ENCODE measurements at regions not wholly inside any gene's neighbourhood (a gene's known extent, or its start where the extent isn't known, plus 50 kb on each side); places are given as distances from the start of the nearest gene placed in this dataset.
"Not testable (repeated sequence)": the region's sequence is repeated elsewhere in the genome, so short reads cannot be mapped to it uniquely, and the experiment has no call there.

- no peak overlapping the region for H3K4me3 ChIP-seq (ENCODE audit: low read depth, low read length)
Measured at GRCh38 chr15:99454941-99455788, 110.6 kb upstream of the MEF2A start.

GRCh38 chr15:99455789-99456160 lies 110.0 kb upstream of the MEF2A start:
- H3K4me3 ChIP-seq (ENCODE audit: low read depth, low read length): no peak overlapping the region

DNA sequence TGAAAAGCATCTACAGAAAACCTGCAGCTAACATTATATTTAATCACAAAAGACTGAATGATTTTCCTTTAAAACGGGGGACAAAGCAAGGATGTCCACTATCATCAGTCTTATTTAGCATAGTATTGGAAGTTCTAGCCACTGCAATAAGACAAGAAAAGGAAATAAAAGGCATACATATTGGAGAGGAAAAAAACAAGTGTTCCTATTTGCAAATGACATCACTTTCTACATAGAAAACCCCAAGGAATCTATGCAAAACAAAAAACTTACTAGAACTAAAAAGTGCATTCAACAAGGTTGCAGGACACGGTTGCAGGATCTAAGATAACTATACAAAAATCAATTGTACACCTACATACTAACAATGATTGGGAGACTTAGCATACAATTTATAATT lies 101.6 kb upstream of the MEF2A start:
- H3K4me3 ChIP-seq (ENCODE audit: low read depth, low read length): no peak overlapping the region

DNA sequence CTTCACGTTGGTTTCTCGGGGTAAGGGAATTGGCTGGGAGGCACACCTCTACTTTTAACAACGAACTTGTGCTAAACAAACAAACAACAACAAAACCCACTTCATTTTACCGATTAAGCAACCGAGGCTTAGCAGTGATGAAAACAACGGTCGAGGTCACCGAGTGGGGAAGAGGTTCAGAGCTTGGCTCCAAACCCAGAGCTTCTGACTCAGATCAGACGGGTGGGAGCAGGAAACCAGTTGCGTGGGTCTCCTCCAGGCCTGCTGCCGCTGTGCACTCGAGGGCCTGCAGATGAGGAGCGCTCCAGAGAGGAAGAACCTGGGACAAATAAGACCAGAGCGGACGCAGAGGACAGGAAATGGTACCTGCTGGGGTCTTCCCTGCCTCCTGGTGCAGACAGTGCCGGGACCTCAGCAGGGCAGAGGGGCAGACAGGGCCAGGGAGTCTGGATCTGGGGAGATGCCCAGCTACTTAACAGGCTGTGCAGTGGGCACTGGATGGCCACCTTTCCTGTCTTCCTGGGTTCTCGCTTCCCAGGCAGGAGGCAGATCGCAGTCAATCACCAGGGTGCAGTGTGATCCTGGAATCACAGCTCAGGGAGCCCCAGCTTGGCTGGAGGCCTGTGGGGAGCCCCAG lies 99.0 kb upstream of the MEF2A start:
- no peak overlapping the region for H3K4me3 ChIP-seq (ENCODE audit: low read depth, low read length)

- H3K4me3 ChIP-seq (ENCODE audit: low read depth, low read length): no peak overlapping the region
Measured at GRCh38 chr15:99467338-99467720, 98.5 kb upstream of the MEF2A start.

DNA sequence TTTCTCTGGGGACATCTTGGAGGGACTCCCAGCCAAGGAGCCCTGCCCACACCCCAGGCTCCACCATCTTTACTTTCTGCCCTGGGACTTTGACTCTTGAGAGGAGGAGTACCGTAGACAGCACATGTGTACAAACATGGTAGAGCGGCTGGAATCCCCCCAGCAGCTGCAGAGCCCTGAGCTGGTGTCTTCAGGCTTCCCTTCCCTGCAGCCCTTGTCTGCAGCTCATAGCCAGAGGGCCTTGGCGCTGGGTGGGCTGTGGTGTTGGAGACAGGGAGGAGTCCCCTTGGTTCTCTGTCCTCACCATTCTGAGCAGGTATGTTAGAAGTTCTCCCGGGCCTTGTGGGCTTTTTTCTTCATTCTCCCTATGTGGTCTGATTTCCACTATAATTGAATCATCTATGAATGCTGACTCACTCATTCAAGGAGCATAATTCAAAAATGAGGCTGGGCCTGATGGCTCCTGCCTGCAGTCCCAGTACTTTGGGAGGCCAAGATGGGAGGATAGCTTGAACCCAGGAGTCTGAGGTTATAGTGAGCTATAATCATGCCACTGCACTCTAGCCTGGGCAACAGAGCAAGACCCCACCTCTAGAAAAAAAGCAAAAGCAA lies 97.8 kb upstream of the MEF2A start:
- H3K4me3 ChIP-seq (ENCODE audit: low read depth, low read length): no peak overlapping the region

GRCh38 chr15:99470204-99470603 lies 95.6 kb upstream of the MEF2A start:
- not testable (repeated sequence) for H3K4me3 ChIP-seq (ENCODE audit: low read depth, low read length)

DNA sequence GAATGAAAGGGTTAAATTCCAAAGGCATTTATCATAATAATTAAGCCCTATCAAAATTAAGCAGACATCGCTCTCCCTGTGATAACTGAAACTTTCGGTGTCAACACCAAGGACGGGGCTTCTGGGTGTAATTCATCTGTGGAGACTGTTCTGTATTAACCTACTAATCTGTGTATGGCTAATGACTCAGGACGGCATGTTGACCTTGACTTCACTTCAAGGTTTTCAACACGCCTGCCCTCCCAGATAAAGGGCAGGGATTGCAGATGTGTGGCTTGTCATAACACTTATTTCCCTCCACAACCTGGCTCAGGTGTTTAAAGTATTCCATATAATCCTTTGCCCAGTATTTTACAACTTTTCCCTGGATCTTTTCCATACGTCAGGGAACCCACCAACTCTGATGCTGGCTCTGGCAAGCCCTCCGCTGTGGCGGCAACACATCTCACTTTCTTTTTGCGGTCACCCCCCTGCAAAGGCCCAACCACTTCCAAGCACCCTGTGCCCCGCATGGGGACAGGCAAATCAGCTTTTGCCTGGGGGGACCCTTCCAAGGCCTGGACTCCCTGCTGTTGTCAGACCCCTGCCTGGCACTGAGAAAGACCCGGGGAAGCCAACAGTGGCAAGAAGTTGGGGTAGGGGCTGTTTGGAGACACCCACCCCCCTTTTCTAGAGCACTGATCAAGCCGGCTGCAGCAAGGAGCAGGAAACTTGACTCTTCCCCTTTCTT lies 93.2 kb upstream of the MEF2A start:
- no peak overlapping the region for H3K4me3 ChIP-seq (ENCODE audit: low read depth, low read length)

DNA sequence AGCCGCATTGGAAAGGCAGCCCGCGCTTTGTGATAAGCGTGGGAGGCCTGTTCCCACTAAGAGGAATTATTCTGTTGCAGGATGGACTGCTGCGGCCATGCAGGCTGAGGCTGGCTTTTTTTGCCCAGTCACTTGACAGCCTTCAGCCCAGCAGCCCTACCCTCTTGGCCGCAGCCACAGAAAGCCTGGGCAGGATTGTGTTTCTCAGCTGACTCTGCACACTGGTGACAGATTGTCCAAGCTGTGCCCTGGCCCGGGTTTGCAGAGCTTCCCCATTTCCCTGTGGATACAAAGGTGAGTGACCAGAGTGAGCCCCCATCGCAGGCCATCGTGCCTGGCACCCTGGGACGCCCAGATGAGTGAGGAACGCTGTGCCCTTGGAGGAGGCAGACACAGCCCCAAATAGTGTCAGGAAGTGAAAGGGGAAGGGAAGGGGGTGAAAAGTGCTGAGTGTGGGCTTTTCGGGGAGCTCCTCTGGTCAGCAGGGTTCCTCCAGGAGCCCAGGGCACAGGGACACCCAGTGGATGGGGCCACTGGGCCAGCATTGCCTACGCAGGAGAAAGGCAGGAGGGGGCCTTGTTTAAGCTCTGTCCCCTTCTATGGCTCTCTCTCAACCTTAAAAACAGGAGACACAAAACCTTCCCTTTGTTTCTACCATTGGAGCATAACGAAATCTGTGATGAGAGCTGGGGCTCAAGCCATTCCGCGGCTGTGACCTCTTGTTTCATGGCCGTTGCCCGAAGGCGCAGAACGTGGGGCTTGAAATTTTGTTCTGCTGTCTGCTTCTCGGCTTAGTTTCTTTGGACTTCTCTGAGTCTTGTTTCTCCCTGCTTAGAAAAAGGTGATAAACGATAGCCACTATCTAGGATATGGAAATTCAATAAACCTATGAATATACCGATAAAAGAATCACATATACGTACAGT lies 91.5 kb upstream of the MEF2A start:
- no peak overlapping the region for H3K4me3 ChIP-seq (ENCODE audit: low read depth, low read length)

DNA sequence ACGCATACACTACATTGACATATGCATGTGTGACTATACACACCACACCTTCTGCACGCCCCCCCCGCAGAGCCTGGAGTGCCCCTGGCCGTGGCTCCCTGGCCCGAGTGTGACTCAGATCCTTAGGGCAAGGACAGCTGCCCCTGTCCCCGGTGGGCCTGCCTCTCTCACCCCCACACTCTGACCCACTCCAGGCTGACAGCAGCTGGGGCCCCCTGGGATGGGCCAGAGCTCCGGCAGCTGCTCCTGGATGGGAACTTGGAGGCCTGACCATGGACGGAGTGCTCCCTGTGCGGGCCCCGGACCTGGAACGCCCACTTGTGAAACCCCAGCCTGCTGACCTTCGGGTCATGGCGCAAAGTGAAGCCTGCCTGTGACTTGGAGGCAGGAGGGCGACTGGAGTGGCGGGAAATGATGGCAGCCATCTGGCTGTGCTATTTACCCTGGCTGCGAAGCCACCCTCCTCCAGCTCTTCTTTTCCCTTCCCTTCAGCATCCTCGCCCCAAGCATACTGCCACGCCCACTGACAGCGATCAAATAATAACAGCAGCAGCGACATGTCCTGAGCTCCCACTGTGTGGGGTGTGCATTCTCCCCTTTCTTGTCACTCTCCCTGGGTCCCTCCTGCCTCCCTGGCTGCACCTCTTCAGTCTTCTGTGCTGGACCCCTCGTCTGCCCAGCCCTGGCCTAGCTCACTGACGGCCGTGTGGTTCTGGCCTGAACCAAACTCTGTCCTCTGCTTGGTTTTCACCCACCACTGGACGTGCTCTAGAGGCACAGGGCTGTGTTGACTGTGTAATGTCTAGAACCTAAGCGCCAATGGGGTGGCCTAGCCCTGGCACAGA lies 90.7 kb upstream of the MEF2A start:
- no peak overlapping the region for H3K4me3 ChIP-seq (ENCODE audit: low read depth, low read length)

DNA sequence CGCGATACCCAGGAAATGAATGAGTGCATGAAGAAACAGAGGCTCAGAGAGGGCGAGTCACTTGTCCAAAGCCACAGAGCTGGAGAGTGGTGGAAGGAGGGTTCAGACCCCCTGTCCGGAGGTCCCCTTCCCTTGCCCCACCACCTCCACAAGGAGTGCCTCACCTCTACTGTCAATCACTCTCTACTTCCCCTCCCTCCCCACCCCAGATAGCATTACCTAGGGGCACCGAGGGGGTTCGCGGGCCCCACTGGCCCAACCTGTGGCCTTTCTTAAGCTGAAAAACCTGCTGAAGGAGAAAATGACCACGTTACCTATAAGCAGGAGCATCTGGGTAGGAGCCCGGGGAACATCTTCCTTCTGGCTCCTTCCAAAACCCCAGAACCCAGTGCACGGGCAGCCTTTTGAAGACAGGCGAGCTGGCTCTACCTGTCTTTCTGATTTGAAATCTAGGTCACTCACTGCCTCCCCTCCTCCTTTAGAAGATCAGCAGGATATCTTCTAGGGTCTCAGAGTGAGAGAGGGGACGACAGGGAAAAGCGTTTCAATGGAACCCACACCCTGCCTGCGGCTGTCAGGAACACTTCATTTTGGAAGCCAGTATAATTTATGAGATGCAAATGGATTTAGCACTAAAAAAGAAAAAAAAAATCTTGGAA lies 89.9 kb upstream of the MEF2A start:
- no peak overlapping the region for H3K4me3 ChIP-seq (ENCODE audit: low read depth, low read length)

DNA sequence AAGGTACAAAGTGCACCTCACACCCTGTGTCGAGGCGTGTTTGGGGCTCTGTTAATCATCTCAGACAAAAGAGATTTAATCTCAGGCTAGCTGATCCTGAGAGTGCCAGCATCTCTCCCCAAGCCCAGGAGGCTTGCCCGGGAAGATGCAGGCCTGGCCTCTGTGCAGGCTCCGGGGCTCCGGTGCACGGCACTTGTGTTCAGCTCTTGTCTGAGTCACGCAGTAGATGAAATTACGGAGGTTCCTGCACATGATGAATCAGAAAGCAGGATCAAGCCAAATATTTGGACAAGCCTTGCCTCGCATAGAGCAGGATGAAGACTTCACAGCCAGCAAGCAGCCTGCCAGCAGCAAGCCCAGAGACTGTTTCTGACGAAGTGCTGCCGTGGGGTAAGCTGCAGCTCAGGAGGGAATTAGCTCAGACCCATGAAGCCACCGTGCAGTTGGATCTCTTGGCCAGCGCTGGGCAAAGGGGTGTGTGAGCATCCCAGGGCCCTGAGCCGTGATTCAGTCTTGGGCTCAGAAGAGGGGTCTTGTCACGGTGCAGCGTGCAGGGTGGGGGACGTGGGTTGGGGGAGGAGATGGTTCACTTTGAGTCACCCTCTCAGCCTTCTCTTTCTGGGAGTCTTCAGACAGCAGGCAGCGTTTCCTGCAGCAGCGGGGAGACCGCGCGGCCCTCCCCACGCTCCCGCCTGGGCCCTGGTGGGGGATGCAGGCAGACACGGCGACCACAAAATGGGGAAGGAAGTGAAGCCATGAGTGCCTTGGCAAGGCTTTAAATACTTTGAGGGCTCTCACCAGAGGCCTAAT lies 89.2 kb upstream of the MEF2A start:
- no peak overlapping the region for H3K4me3 ChIP-seq (ENCODE audit: low read depth, low read length)

GRCh38 chr15:99477791-99478471 lies 87.9 kb upstream of the MEF2A start:
- no peak overlapping the region for H3K4me3 ChIP-seq (ENCODE audit: low read depth, low read length)

DNA sequence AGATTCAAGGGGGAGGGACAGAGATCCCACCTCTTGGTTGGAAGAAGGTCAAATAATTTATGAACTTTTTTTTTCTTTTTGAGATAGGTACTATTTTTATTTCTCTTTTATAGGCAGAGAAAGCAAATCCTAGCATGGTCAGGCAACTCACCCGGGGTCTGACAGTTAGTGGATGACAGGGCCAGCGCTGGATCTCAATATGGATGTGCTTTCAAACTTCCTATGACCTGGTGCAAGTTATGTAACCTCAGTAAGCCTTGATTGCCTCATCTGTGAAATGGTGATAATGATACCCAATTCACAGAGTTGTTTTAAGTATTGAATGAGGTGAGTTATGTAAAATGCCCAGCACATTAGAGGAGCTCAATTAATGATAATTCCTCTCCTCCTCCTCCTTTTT lies 86.8 kb upstream of the MEF2A start:
- no peak overlapping the region for H3K4me3 ChIP-seq (ENCODE audit: low read depth, low read length)

- no peak overlapping the region for H3K4me3 ChIP-seq (ENCODE audit: low read depth, low read length)
Measured at GRCh38 chr15:99480016-99480810, 85.6 kb upstream of the MEF2A start.

GRCh38 chr15:99481113-99481950 lies 84.5 kb upstream of the MEF2A start:
- no peak overlapping the region for H3K4me3 ChIP-seq (ENCODE audit: low read depth, low read length)
